ENCODE measurements at regions not wholly inside any gene's neighbourhood (a gene's known extent, or its start where the extent isn't known, plus 50 kb on each side); places are given as distances from the start of the nearest gene placed in this dataset.

- H3K4me2 ChIP-seq (ENCODE audit: low read length): 0 out of 2 replicates have a peak overlapping the region, but pooled peaks have one; percentile 8
- peaks cover 0 to 8% of the 10 kb centered on the region in 2 experiments; a peak in 1 of 4 replicates for H3K4me1 ChIP-seq (ENCODE audit: control insufficient read depth in 1 of 2, insufficient read depth in 2 of 2, low read length in 2 of 2)
- no peaks in the 10 kb centered on the region for H3K9me3 ChIP-seq (ENCODE audit: control insufficient read depth in 1 of 2, insufficient read depth in 1 of 2, low read depth in 1 of 2, low read length in 2 of 2)
- BruUV-seq (replicated peaks): no TSS peak
- POLR2A ChIA-PET: no interaction called here
- H3K4me3 ChIP-seq (replicated peaks in 1 of 2; ENCODE audit: low read depth in 1 of 2, low read length in 2 of 2): no peak overlapping the region
- no peak overlapping the region for H3K27ac ChIP-seq (ENCODE audit: low read depth, low read length)
- no peaks in the 10 kb centered on the region for H3K79me2 ChIP-seq (ENCODE audit: insufficient read depth, low read length)
- CTCF ChIA-PET: no interaction called here
- no peak overlapping the region for H2AFZ ChIP-seq (ENCODE audit: low read depth, low read length, poor library complexity, severe bottlenecking)
- H3K9ac ChIP-seq (ENCODE audit: low read length): no peak overlapping the region
- no peaks in the 10 kb centered on the region for H3K27me3 ChIP-seq (ENCODE audit: insufficient read depth, low read length)
- H3K9me2 ChIP-seq (ENCODE audit: insufficient read depth): no peaks in the 10 kb centered on the region
- DNase-seq (ENCODE audit: low read depth, low spot score): no peak
- TF ChIP-seq POLR2AphosphoS5 (IDR thresholded peaks at IDR 0.05; ENCODE audit: low read depth, low read length) (no peak), CTCF (IDR thresholded peaks at IDR 0.05 in 2 of 3, conservative IDR thresholded peaks at IDR 0.05 in 1 of 3; ENCODE audit: borderline replicate concordance in 1 of 3, insufficient read depth in 1 of 3, low read depth in 2 of 3, low read length in 2 of 3) (no peak), EGR1 (IDR thresholded peaks at IDR 0.05; ENCODE audit: low read depth) (no peak), ZBTB33 (IDR thresholded peaks at IDR 0.05; ENCODE audit: extremely low read depth, insufficient replicate concordance, low read length) (no peak), FOSL1 (IDR thresholded peaks at IDR 0.05; ENCODE audit: low read depth) (no peak), SRF (IDR thresholded peaks at IDR 0.05; ENCODE audit: low read depth) (no peak), MAX (IDR thresholded peaks at IDR 0.05) (no peak), EZH2 (IDR thresholded peaks at IDR 0.05) (no peak), SP1 (IDR thresholded peaks at IDR 0.05; ENCODE audit: low read depth) (no peak), ELF1 (IDR thresholded peaks at IDR 0.05; ENCODE audit: borderline replicate concordance, low read depth) (no peak), CBX3 (IDR thresholded peaks at IDR 0.05; ENCODE audit: low read depth) (no peak), POLR2A (IDR thresholded peaks at IDR 0.05; ENCODE audit: borderline replicate concordance, extremely low read depth, insufficient read depth, insufficient read length) (no peak), CEBPB (IDR thresholded peaks at IDR 0.05; ENCODE audit: low read depth) (no peak), ZNF274 (IDR thresholded peaks at IDR 0.05; ENCODE audit: low read depth, low read length) (no peak), ZFX (IDR thresholded peaks at IDR 0.05) (no peak), JUND (IDR thresholded peaks at IDR 0.05) (no peak)
- no peaks in the 10 kb centered on the region for H3K36me3 ChIP-seq (ENCODE audit: control insufficient read depth in 1 of 2, insufficient read depth in 2 of 2, low read length in 2 of 2)
- RAD21 ChIA-PET (ENCODE audit: low non-redundant PET in 1 of 2, low total read pairs in 2 of 2, uncharacterized antibody in 2 of 2, unreplicated experiment in 2 of 2): no interaction called here
- no peaks in the 10 kb centered on the region for H4K20me1 ChIP-seq (ENCODE audit: insufficient read depth)
- intact Hi-C loops (cut with micrococcal nuclease): no loop called here
- no peak for ATAC-seq
Measured at GRCh38 chr12:42679466-42679865, 89.9 kb upstream of the PRICKLE1 start.
